H1 (cell line): ENCODE measurements at regions not wholly inside any gene's neighbourhood (a gene's known extent, or its start where the extent isn't known, plus 50 kb on each side); places are given as distances from the start of the nearest gene placed in this dataset.

Source experiments
- CTCF ChIA-PET: fragments of 300-600 bp; sonication (Branson Sonifier 250); formaldehyde crosslinking; loops from one replicate; lab custom pipeline; 2021; ENCODE audit not compliant: partially characterized antibody; lab: Charles Lee
- POLR2A ChIA-PET: fragments of 300-600 bp; sonication (Branson Sonifier 250); formaldehyde crosslinking; loops from one replicate; lab custom pipeline; 2021; ENCODE audit warnings: inconsistent platforms; ENCODE audit not compliant: partially characterized antibody; lab: Charles Lee
- DNase-seq, 2 experiments: peaks; one replicate each; pipeline versions ENCODE4 v3.0.0 to v3.0.0-alpha.2; 2010 to 2022; ENCODE audit warnings: low spot score in 2 of 2, low read depth in 1 of 2, mixed read lengths in 1 of 2
- FAIRE-seq: peaks from 2 replicates; lab custom pipeline; 2011; peaks lifted over from hg19 to GRCh38; lab: Jason Lieb, UNC
- H2AFZ ChIP-seq: 2 replicates; pipeline ENCODE4 v1.8.1; 2012; ENCODE audit warnings: low read length, inconsistent platforms
- H2AK5ac ChIP-seq: 2 replicates; pipeline ENCODE4 v1.6.1; 2013; ENCODE audit warnings: low read depth, low read length
- H2BK120ac ChIP-seq: replicated peaks from 2 replicates; pipeline ENCODE3; 2013; ENCODE audit warnings: low read depth, low read length, inconsistent platforms
- H2BK12ac ChIP-seq: 2 replicates; pipeline ENCODE4 v1.6.1; 2013; ENCODE audit warnings: low read depth, low read length
- H2BK15ac ChIP-seq: 2 replicates; pipeline ENCODE4 v1.6.1; 2013; ENCODE audit warnings: low read length
- H2BK20ac ChIP-seq: 2 replicates; pipeline ENCODE4 v1.6.1; 2013; ENCODE audit warnings: low read length
- H2BK5ac ChIP-seq: 2 replicates; pipeline ENCODE4 v1.6.1; 2013; ENCODE audit warnings: low read depth, low read length
- H3K14ac ChIP-seq: 2 replicates; pipeline ENCODE4 v1.6.1; 2013; ENCODE audit warnings: inconsistent platforms; ENCODE audit not compliant: insufficient read length
- H3K18ac ChIP-seq: 2 replicates; pipeline ENCODE4 v1.6.1; 2013; ENCODE audit warnings: low read length; ENCODE audit errors: extremely low read depth
- H3K23ac ChIP-seq: 2 replicates; pipeline ENCODE4 v1.6.1; 2013; ENCODE audit warnings: inconsistent platforms; ENCODE audit not compliant: insufficient read length
- H3K23me2 ChIP-seq: 2 replicates; pipeline ENCODE4 v1.6.1; 2013; ENCODE audit warnings: low read depth, low read length
- H3K27ac ChIP-seq: 2 replicates; pipeline ENCODE4 v1.6.1; 2011; ENCODE audit warnings: low read depth, low read length, inconsistent platforms
- H3K27me3 ChIP-seq, 4 experiments: replicated peaks in 1 of 4; 1 replicate in 1 of 4; 2 replicates in 3 of 4; pipeline versions ENCODE4 v1.6.1 to v1.8.1; 2011 to 2013; ENCODE audit warnings: low read length in 3 of 4, mild to moderate bottlenecking in 3 of 4, inconsistent platforms in 2 of 4, mixed read lengths in 2 of 4, moderate library complexity in 1 of 4; ENCODE audit not compliant: control insufficient read depth in 3 of 4, insufficient read depth in 3 of 4; ENCODE audit errors: extremely low read depth in 1 of 4
- H3K36me3 ChIP-seq, 4 experiments: 2 replicates each; pipeline versions ENCODE4 v1.6.1 to v1.8.1; 2011 to 2013; ENCODE audit warnings: mild to moderate bottlenecking in 4 of 4, low read length in 3 of 4, moderate library complexity in 2 of 4, control low read depth in 1 of 4, inconsistent platforms in 1 of 4; ENCODE audit not compliant: insufficient read depth in 4 of 4, control insufficient read depth in 2 of 4
- H3K4ac ChIP-seq: replicated peaks from 2 replicates; pipeline ENCODE3; 2013; ENCODE audit warnings: low read length, low read depth, mixed read lengths, inconsistent platforms; ENCODE audit not compliant: insufficient read length
- H3K4me1 ChIP-seq, 4 experiments: replicated peaks in 1 of 4; 1 replicate in 1 of 4; 2 replicates in 3 of 4; pipeline versions ENCODE4 v1.6.1 to v1.8.1; 2011 to 2013; ENCODE audit warnings: low read length in 3 of 4, inconsistent platforms in 2 of 4, mixed read lengths in 1 of 4; ENCODE audit not compliant: insufficient read depth in 4 of 4, control insufficient read depth in 3 of 4
- H3K4me2 ChIP-seq, 2 experiments: 2 replicates each; pipeline versions ENCODE4 v1.6.1 to v1.8.1; 2011 to 2013; ENCODE audit warnings: low read depth in 2 of 2, low read length in 2 of 2, control low read depth in 1 of 2, inconsistent platforms in 1 of 2, mild to moderate bottlenecking in 1 of 2; ENCODE audit not compliant: insufficient read depth in 1 of 2
- H3K4me3 ChIP-seq, 4 experiments: fragments of 200-600, 300-600 bp in 1 of 4; sonication (generic), shearing (Covaris generic), sonication (Bioruptor Twin) in 1 of 4; 2 replicates each; pipeline versions ENCODE4 v1.5.1 to v1.8.1; 2011 to 2016; ENCODE audit warnings: low read length in 4 of 4, low read depth in 3 of 4, control low read depth in 2 of 4, inconsistent platforms in 2 of 4, mild to moderate bottlenecking in 2 of 4, mixed read lengths in 1 of 4, moderate library complexity in 1 of 4; ENCODE audit not compliant: insufficient read depth in 2 of 4; ENCODE audit errors: extremely low read depth in 1 of 4
- H3K56ac ChIP-seq: replicated peaks from 2 replicates; pipeline ENCODE3; 2013; ENCODE audit warnings: low read depth, mild to moderate bottlenecking, mixed read lengths, low read length, inconsistent platforms; ENCODE audit not compliant: insufficient read length
- H3K79me1 ChIP-seq: 2 replicates; pipeline ENCODE4 v1.6.1; 2013; ENCODE audit warnings: low read depth, low read length, control low read depth
- H3K79me2 ChIP-seq, 2 experiments: 2 replicates each; pipeline versions ENCODE4 v1.6.1 to v1.8.1; 2012 to 2013; ENCODE audit warnings: low read length in 2 of 2, mild to moderate bottlenecking in 2 of 2, inconsistent platforms in 1 of 2; ENCODE audit not compliant: insufficient read depth in 2 of 2, control insufficient read depth in 1 of 2
- H3K9ac ChIP-seq, 4 experiments: replicated peaks in 1 of 4; 1 replicate in 1 of 4; 2 replicates in 3 of 4; pipeline versions ENCODE4 v1.6.1 to v1.8.1; 2011 to 2013; ENCODE audit warnings: low read depth in 3 of 4, low read length in 3 of 4, control low read depth in 2 of 4, mild to moderate bottlenecking in 2 of 4, moderate library complexity in 2 of 4, inconsistent platforms in 1 of 4; ENCODE audit errors: extremely low read depth in 1 of 4
- H3K9me3 ChIP-seq, 2 experiments: 2 replicates each; pipeline versions ENCODE4 v1.6.1 to v1.8.1; 2012 to 2013; ENCODE audit warnings: mild to moderate bottlenecking in 2 of 2, moderate library complexity in 2 of 2, control low read depth in 1 of 2, inconsistent platforms in 1 of 2, low read depth in 1 of 2, low read length in 1 of 2, mixed read lengths in 1 of 2; ENCODE audit not compliant: insufficient read depth in 2 of 2
- H4K20me1 ChIP-seq, 2 experiments: replicated peaks in 1 of 2; 2 replicates each; pipeline versions ENCODE3 to v1.8.1; 2011 to 2013; ENCODE audit warnings: inconsistent platforms in 2 of 2, low read length in 2 of 2, mild to moderate bottlenecking in 1 of 2; ENCODE audit not compliant: insufficient read depth in 2 of 2, control insufficient read depth in 1 of 2
- H4K5ac ChIP-seq: 2 replicates; pipeline ENCODE4 v1.6.1; 2013; ENCODE audit warnings: low read length, low read depth, mixed read lengths, inconsistent platforms; ENCODE audit not compliant: insufficient read length
- H4K8ac ChIP-seq: 2 replicates; pipeline ENCODE4 v1.8.0; 2013; ENCODE audit warnings: mild to moderate bottlenecking, moderate library complexity, low read length, inconsistent platforms; ENCODE audit not compliant: insufficient read depth; ENCODE audit errors: extremely low read depth
- H4K91ac ChIP-seq: replicated peaks from 2 replicates; pipeline ENCODE3; 2013; ENCODE audit warnings: low read length, mixed read lengths, inconsistent platforms; ENCODE audit not compliant: insufficient read length
- ASH2L ChIP-seq: fragments of 200-600, 300-600 bp; sonication (generic); IDR thresholded peaks from one replicate; pipeline ENCODE4 v1.7.1; 2017; ENCODE audit warnings: low read length
- BRCA1 ChIP-seq: IDR thresholded peaks from 2 replicates; pipeline ENCODE4 v1.6.1; 2012; ENCODE audit warnings: low read depth, low read length, improper control_type of control experiment
- CBX8 ChIP-seq: fragments of 300-800, 300-1000 bp; sonication (generic); IDR thresholded peaks from 2 replicates; pipeline ENCODE4 v1.7.1; 2016; ENCODE audit warnings: low read depth, low read length, borderline replicate concordance
- CREB1 ChIP-seq: IDR thresholded peaks from 2 replicates; pipeline ENCODE4 v1.6.1; 2012; ENCODE audit warnings: inconsistent platforms
- EZH2 ChIP-seq: fragments of 200-600 bp; sonication (generic); IDR thresholded peaks from 2 replicates; pipeline ENCODE4 v1.7.1; 2012; ENCODE audit warnings: low read depth, mild to moderate bottlenecking, moderate library complexity, low read length, inconsistent platforms; ENCODE audit not compliant: severe bottlenecking
- GTF2F1 ChIP-seq: IDR thresholded peaks from 2 replicates; pipeline ENCODE4 v1.6.1; 2012; ENCODE audit warnings: low read depth, low read length, improper control_type of control experiment, borderline replicate concordance
- JUND ChIP-seq: IDR thresholded peaks from 2 replicates; pipeline ENCODE4 v1.6.1; 2011; ENCODE audit warnings: mild to moderate bottlenecking, improper control_type of control experiment, low read length
- KDM1A ChIP-seq: fragments of 200-600, 300-600 bp; sonication (generic); IDR thresholded peaks from 2 replicates; pipeline ENCODE4 v1.7.1; 2016; ENCODE audit warnings: mild to moderate bottlenecking, low read length, borderline replicate concordance
- KDM4A ChIP-seq: IDR thresholded peaks from one replicate; pipeline ENCODE4 v1.7.1; 2012; ENCODE audit warnings: low read depth, mild to moderate bottlenecking, moderate library complexity, low read length, inconsistent platforms; ENCODE audit not compliant: severe bottlenecking
- KDM5A ChIP-seq: fragments of 200-600 bp; IDR thresholded peaks from 2 replicates; pipeline ENCODE4 v1.7.1; 2012; ENCODE audit warnings: mild to moderate bottlenecking, low read length, inconsistent platforms, mixed read lengths
- SAP30 ChIP-seq: fragments of 300-600 bp; sonication (generic); IDR thresholded peaks from 2 replicates; pipeline ENCODE4 v1.7.1; 2012; ENCODE audit warnings: low read length, moderate library complexity, mild to moderate bottlenecking, inconsistent platforms; ENCODE audit not compliant: insufficient read depth, insufficient replicate concordance
- SP2 ChIP-seq: IDR thresholded peaks from 2 replicates; pipeline ENCODE4 v1.6.1; 2012; ENCODE audit warnings: mild to moderate bottlenecking, low read length, inconsistent platforms
- SP4 ChIP-seq: IDR thresholded peaks from 2 replicates; pipeline ENCODE4 v1.6.1; 2012; ENCODE audit warnings: low read length, inconsistent platforms
- SRF ChIP-seq: IDR thresholded peaks from 2 replicates; pipeline ENCODE4 v1.6.1; 2011; ENCODE audit warnings: mild to moderate bottlenecking, low read depth, low read length, moderate library complexity
- TBP ChIP-seq: IDR thresholded peaks from 2 replicates; pipeline ENCODE4 v1.6.1; 2011; ENCODE audit warnings: low read depth, low read length, improper control_type of control experiment
- USF2 ChIP-seq: IDR thresholded peaks from 2 replicates; pipeline ENCODE4 v1.6.1; 2011; ENCODE audit warnings: low read length, improper control_type of control experiment
- WGBS, 2 experiments: shearing (Covaris generic) in 1 of 2; methylation state at CpG; one replicate each; pipeline versions ENCODE4 v1.1.6 to v1.1.7; 2013 to 2015; ENCODE audit warnings: low lambda C conversion rate in 2 of 2, mixed read lengths in 2 of 2, inconsistent platforms in 1 of 2, low coverage in 1 of 2, missing lambda C conversion rate in 1 of 2; ENCODE audit not compliant: insufficient replicate concordance in 2 of 2, insufficient coverage in 1 of 2, insufficient read length in 1 of 2; ENCODE audit errors: extremely low coverage in 1 of 2, missing lambda C conversion rate in 1 of 2; 5-methylcytosine and 5-hydroxymethylcytosine counted together

GRCh38 chr5:106728208-106728607 lies 942.5 kb downstream of the EFNA5 start:
- Histone ChIP-seq H3K27me3 (no peaks in the 10 kb centered on the region), H3K23me2 (no peaks in the 10 kb centered on the region), H3K14ac (no peak overlapping the region), H3K4me1 (no peaks in the 10 kb centered on the region), H3K18ac (no peak overlapping the region), H2BK15ac (no peak overlapping the region), H3K4me2 (no peak overlapping the region), H2BK120ac (no peak overlapping the region), H2AFZ (no peak overlapping the region), H3K56ac (no peak overlapping the region), H2BK5ac (no peak overlapping the region), H4K91ac (no peak overlapping the region), H3K9ac (no peak overlapping the region), H4K20me1 (no peaks in the 10 kb centered on the region), H3K9me3 (0 out of 4 replicates have a peak, but pooled peaks cover 0 to 7% of the 10 kb centered on the region in 2 experiments), H2BK20ac (no peak overlapping the region), H3K79me1 (no peaks in the 10 kb centered on the region), H3K36me3 (no peaks in the 10 kb centered on the region), H2BK12ac (no peak overlapping the region), H3K4me3 (no peak overlapping the region), H3K27ac (no peak overlapping the region), H4K8ac (no peak overlapping the region), H4K5ac (no peak overlapping the region), H3K4ac (no peak overlapping the region), H3K79me2 (no peaks in the 10 kb centered on the region), H3K23ac (no peak overlapping the region), H2AK5ac (no peak overlapping the region)
- no peak for TF ChIP-seq TBP
- no peak for TF ChIP-seq CREB1
- TF ChIP-seq EZH2 = no peak
- no peak for TF ChIP-seq ASH2L
- TF ChIP-seq JUND = no peak
- TF ChIP-seq CBX8 = no peak
- no peak for TF ChIP-seq SP4
- no peak for TF ChIP-seq BRCA1
- no peak for TF ChIP-seq USF2
- TF ChIP-seq SRF = no peak
- no peak for TF ChIP-seq KDM5A
- no peak for TF ChIP-seq SAP30
- no peak for TF ChIP-seq GTF2F1
- no peak for TF ChIP-seq KDM1A
- no peak for TF ChIP-seq SP2
- TF ChIP-seq KDM4A = no peak
- no peak for DNase-seq
- ChIA-PET CTCF (no interaction called here), POLR2A (no interaction called here)
- 88% methylated on average over 4 of the region's 4 CpGs; no CpG with 5 or more reads in 1 of the 2 experiments for WGBS, 2 experiments
- FAIRE-seq = no peak
